Keratinocyte (primary cell): ENCODE measurements at regions not wholly inside any gene's neighbourhood (a gene's known extent, or its start where the extent isn't known, plus 50 kb on each side); places are given as distances from the start of the nearest gene placed in this dataset.

Experiments
- EZH2 ChIP-seq: IDR thresholded peaks from one replicate; pipeline ENCODE4 v1.6.1; 2012; ENCODE audit warnings: inconsistent platforms, mild to moderate bottlenecking, low read length, moderate library complexity
- TF ChIP-seq, protein P1 (sequence below), 3 experiments: IDR thresholded peaks in 1 of 3; conservative IDR thresholded peaks in 1 of 3; optimal IDR thresholded peaks in 1 of 3; 2 replicates in 2 of 3; 3 replicates in 1 of 3; pipeline versions ENCODE3 to v1.5.1; 2011; ENCODE audit warnings: low read length in 3 of 3, mild to moderate bottlenecking in 3 of 3, moderate library complexity in 2 of 3, control low read depth in 1 of 3, inconsistent platforms in 1 of 3; ENCODE audit not compliant: insufficient read depth in 2 of 3; ENCODE audit errors: extremely low read depth in 1 of 3

DNA sequence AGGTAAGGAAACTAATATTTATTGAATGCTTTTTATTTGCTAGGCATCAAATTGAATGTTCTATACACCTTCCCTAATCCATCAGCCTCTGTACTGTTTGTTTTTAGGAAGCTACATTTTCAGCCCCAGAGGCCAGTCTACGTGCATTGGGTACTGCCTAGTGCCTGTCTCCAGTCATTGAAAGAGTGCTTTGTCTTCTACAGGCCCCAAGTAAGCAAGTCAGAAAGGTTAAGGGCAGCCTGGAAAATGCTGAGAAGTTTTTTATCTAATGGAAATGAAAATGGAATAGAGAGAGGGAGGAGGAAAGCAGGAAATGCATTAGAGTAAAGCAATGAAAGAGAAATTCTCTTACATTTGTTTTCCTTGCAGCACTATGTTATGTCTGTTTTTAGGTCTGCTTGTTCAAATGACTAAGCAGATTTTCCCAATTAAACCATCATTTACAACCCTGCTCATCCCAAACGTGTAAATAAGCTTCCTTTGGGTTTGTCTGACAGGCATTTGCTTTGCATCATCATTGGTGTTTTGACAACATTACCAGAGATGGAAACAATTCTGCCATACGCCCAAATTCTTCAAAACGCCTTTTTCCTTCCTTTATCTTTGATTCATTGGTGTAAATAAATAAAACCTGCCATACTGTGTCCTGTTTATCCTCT is 116.0 kb upstream of the GOT2 start:
- TF ChIP-seq, protein P1, sequence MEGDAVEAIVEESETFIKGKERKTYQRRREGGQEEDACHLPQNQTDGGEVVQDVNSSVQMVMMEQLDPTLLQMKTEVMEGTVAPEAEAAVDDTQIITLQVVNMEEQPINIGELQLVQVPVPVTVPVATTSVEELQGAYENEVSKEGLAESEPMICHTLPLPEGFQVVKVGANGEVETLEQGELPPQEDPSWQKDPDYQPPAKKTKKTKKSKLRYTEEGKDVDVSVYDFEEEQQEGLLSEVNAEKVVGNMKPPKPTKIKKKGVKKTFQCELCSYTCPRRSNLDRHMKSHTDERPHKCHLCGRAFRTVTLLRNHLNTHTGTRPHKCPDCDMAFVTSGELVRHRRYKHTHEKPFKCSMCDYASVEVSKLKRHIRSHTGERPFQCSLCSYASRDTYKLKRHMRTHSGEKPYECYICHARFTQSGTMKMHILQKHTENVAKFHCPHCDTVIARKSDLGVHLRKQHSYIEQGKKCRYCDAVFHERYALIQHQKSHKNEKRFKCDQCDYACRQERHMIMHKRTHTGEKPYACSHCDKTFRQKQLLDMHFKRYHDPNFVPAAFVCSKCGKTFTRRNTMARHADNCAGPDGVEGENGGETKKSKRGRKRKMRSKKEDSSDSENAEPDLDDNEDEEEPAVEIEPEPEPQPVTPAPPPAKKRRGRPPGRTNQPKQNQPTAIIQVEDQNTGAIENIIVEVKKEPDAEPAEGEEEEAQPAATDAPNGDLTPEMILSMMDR (optimal IDR thresholded peaks at IDR 0.05 in 1 of 3, IDR thresholded peaks at IDR 0.05 in 1 of 3, conservative IDR thresholded peaks at IDR 0.05 in 1 of 3; ENCODE audit: extremely low read depth in 1 of 3, insufficient read depth in 2 of 3, low read length in 3 of 3): no peak
- TF ChIP-seq EZH2: no peak
